ENCODE measurements at regions not wholly inside any gene's neighbourhood (a gene's known extent, or its start where the extent isn't known, plus 50 kb on each side); places are given as distances from the start of the nearest gene placed in this dataset.
A peak's percentile ranks its signal among the peaks of the same experiment; 100 is the strongest.

DNA sequence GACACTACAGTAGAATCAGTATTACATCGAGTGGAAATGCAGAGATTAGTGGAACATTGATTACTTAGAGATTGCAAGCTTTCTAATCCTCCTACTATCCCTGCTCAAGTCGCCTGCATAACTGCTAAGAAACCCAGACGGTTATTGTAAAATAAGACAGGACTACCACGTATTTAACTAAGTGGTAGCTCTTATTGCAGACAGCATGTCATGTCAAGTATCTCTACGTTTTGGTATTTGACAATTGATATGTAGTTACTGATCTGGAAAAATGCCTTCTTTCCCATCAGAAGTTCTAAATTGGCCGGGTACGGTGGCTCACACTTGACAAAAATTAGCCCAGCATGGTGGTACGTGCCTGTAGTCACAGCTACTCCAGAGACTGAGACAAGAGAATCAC, 404.1 kb downstream of the CBLN2 start:
- TF ChIP-seq, protein P1, sequence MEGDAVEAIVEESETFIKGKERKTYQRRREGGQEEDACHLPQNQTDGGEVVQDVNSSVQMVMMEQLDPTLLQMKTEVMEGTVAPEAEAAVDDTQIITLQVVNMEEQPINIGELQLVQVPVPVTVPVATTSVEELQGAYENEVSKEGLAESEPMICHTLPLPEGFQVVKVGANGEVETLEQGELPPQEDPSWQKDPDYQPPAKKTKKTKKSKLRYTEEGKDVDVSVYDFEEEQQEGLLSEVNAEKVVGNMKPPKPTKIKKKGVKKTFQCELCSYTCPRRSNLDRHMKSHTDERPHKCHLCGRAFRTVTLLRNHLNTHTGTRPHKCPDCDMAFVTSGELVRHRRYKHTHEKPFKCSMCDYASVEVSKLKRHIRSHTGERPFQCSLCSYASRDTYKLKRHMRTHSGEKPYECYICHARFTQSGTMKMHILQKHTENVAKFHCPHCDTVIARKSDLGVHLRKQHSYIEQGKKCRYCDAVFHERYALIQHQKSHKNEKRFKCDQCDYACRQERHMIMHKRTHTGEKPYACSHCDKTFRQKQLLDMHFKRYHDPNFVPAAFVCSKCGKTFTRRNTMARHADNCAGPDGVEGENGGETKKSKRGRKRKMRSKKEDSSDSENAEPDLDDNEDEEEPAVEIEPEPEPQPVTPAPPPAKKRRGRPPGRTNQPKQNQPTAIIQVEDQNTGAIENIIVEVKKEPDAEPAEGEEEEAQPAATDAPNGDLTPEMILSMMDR (conservative IDR thresholded peaks at IDR 0.05; ENCODE audit: control insufficient read depth, insufficient read depth, low read depth, low read length): no peak
- no peak overlapping the region for H3K4me3 ChIP-seq (ENCODE audit: control insufficient read depth, low read depth, low read length)
- no peak for DNase-seq (ENCODE audit: low read depth)

DNA sequence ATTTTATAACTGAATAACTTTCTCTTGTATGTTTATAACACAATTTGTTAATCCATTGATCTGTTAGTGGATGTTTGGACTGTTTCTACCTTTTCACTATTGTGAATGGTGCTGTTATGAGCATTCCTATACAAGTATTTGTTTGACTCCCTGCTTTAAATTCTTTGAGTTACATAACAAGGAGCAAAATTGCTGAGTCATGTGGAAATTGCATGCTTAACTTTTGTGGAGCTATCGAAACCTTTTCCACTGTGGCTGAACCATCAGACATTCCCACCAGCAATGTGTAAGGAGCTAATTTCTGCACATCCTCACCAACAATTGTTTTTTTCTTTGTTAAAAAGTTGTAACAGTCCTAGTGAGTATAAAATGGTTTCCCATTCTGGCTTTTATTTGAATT, 415.5 kb downstream of the CBLN2 start:
- no peak overlapping the region for H3K4me3 ChIP-seq (ENCODE audit: control insufficient read depth, low read depth, low read length)
- TF ChIP-seq, protein P1 (conservative IDR thresholded peaks at IDR 0.05; ENCODE audit: control insufficient read depth, insufficient read depth, low read depth, low read length): no peak
- DNase-seq (ENCODE audit: low read depth): no peak

DNA sequence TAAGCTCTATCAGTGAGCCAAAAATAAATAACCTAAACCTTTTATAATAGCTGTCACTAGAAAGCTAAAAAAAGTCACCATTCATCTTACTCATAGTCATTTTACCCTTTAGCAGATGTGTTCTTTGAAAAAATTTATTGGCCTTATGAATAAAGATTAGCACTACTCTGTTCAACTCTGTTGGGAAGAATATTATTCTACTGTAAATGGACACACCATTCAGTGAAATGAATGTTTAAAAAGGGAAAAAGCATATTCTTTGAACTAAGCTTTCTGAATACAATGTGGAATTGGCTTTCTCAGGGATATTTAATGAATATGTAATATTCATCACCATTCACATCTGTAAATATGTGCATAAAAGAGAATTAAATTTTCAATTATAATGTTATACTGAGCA, 422.0 kb downstream of the CBLN2 start:
- DNase-seq (ENCODE audit: low read depth): no peak
- TF ChIP-seq, protein P1 (conservative IDR thresholded peaks at IDR 0.05; ENCODE audit: control insufficient read depth, insufficient read depth, low read depth, low read length): no peak
- H3K4me3 ChIP-seq (ENCODE audit: control insufficient read depth, low read depth, low read length): no peak overlapping the region

- TF ChIP-seq, protein P1 (conservative IDR thresholded peaks at IDR 0.05; ENCODE audit: control insufficient read depth, insufficient read depth, low read depth, low read length): no peak
- DNase-seq (ENCODE audit: low read depth): peak; percentile 5
- no peak overlapping the region for H3K4me3 ChIP-seq (ENCODE audit: control insufficient read depth, low read depth, low read length)
Measured at GRCh38 chr18:72119082-72119481, 425.1 kb downstream of the CBLN2 start.

DNA sequence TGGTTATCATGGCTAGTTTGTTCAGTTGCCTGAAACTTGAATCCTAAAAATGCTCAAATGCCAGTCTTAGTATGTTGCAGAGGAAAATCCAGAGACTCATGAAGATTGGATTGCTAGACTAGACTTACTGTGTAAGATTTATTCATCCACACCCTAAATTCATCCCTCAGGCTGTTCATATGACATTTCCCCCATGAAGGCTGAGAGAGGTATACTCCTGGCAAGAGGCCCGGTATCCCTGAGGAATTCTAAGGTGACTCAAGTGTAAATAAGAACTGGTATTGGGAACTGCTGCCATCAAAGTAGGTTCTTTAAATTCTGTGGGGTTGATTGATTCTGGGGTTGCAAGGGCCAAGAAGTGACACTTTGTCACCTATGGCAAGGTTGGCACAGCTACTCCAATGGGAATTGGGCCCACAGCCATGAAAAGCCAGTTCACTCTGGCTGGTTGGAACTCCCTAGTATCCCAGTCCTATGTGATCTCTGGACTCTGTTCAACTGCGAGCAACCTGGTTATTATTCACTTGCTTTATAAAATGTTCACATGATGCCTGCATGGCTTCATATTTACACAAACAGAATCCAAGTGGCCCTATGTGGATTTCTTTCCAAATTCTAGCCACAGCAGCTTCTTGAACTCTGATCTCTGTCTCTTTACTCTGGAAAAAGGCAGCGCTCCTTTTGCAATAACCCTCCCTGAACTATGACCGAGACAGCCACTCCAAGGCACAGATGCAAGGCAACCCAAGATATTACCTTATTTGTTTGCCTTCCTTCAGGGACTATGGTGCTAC, 429.1 kb downstream of the CBLN2 start:
- no peak overlapping the region for H3K4me3 ChIP-seq (ENCODE audit: control insufficient read depth, low read depth, low read length)
- TF ChIP-seq, protein P1 (conservative IDR thresholded peaks at IDR 0.05; ENCODE audit: control insufficient read depth, insufficient read depth, low read depth, low read length): no peak
- no peak for DNase-seq (ENCODE audit: low read depth)

GRCh38 chr18:72107647-72108383, 436.3 kb downstream of the CBLN2 start:
- no peak overlapping the region for H3K4me3 ChIP-seq (ENCODE audit: control insufficient read depth, low read depth, low read length)
- peak; percentile 3 for DNase-seq (ENCODE audit: low read depth)
- TF ChIP-seq, protein P1 (conservative IDR thresholded peaks at IDR 0.05; ENCODE audit: control insufficient read depth, insufficient read depth, low read depth, low read length): no peak
